Natural killer cell (primary cell): ENCODE measurements at regions not wholly inside any gene's neighbourhood (a gene's known extent, or its start where the extent isn't known, plus 50 kb on each side); places are given as distances from the start of the nearest gene placed in this dataset.

ENCODE experiments used
- ATAC-seq, 3 donors: fragments of 150-1000 bp in 2 of 3; fragments of 200-7000 bp in 1 of 3; cut with Tn5 transposase; 1 replicate in 1 of 3; 2 replicates in 2 of 3; pipeline ENCODE4 v1.10.0; 2021; ENCODE audit warnings: mild to moderate bottlenecking in 2 of 3, moderate library complexity in 2 of 3
- DNase-seq, 2 donors: peaks; one replicate each; pipeline versions ENCODE4 v3.0.0 to v3.0.0-alpha.2; 2013 to 2021; ENCODE audit warnings: mixed read lengths in 1 of 2
- H3K27ac ChIP-seq: one replicate; pipeline ENCODE4 v1.5.1; 2013; ENCODE audit warnings: mild to moderate bottlenecking, low read length
- H3K27me3 ChIP-seq: one replicate; pipeline ENCODE4 v1.6.1; 2013; ENCODE audit warnings: low read length; ENCODE audit not compliant: control insufficient read depth, insufficient read depth
- H3K36me3 ChIP-seq: one replicate; pipeline ENCODE4 v1.6.1; 2013; ENCODE audit warnings: low read length; ENCODE audit not compliant: control insufficient read depth, insufficient read depth
- H3K4me1 ChIP-seq: one replicate; pipeline ENCODE4 v1.6.1; 2013; ENCODE audit warnings: low read length; ENCODE audit not compliant: control insufficient read depth, insufficient read depth
- H3K4me3 ChIP-seq: one replicate; pipeline ENCODE4 v1.5.1; 2013; ENCODE audit warnings: low read length
- H3K9me3 ChIP-seq: one replicate; pipeline ENCODE4 v1.6.1; 2013; ENCODE audit warnings: low read length; ENCODE audit not compliant: control insufficient read depth, insufficient read depth
- H3K27ac Mint-ChIP-seq, 2 donors: one replicate each; pipeline ENCODE4 v1.8.0; 2022; ENCODE audit warnings: mild to moderate bottlenecking in 2 of 2, mixed read lengths in 2 of 2, moderate library complexity in 1 of 2
- H3K27me3 Mint-ChIP-seq, 2 donors: one replicate each; pipeline ENCODE4 v1.8.0; 2022; ENCODE audit warnings: low read depth in 2 of 2, mixed read lengths in 2 of 2
- H3K36me3 Mint-ChIP-seq: one replicate; pipeline ENCODE4 v1.8.0; 2022; ENCODE audit warnings: mixed read lengths
- H3K4me1 Mint-ChIP-seq, 2 donors: one replicate each; pipeline ENCODE4 v1.8.0; 2022; ENCODE audit warnings: mixed read lengths in 2 of 2
- H3K4me3 Mint-ChIP-seq: one replicate; pipeline ENCODE4 v1.8.0; 2022; ENCODE audit warnings: mild to moderate bottlenecking, moderate library complexity, mixed read lengths
- H3K9me3 Mint-ChIP-seq, 2 donors: one replicate each; pipeline ENCODE4 v1.8.0; 2022; ENCODE audit warnings: mixed read lengths in 2 of 2
- WGBS: methylation state at CpG from one replicate; pipeline ENCODE4 v1.1.7; 2013; ENCODE audit warnings: missing lambda C conversion rate; ENCODE audit not compliant: insufficient coverage; 5-methylcytosine and 5-hydroxymethylcytosine counted together
- intact Hi-C: fragments of 100-400 bp; cut with micrococcal nuclease; formaldehyde crosslinking; loops from one replicate; pipeline ENCODE4 v1.14.2; 2022
- TF ChIP-seq, protein P1 (sequence below): fragments of 200-600 bp; IDR thresholded peaks from one replicate; pipeline ENCODE4 v1.8.0; 2022; ENCODE audit warnings: antibody characterized with exemption

DNA sequence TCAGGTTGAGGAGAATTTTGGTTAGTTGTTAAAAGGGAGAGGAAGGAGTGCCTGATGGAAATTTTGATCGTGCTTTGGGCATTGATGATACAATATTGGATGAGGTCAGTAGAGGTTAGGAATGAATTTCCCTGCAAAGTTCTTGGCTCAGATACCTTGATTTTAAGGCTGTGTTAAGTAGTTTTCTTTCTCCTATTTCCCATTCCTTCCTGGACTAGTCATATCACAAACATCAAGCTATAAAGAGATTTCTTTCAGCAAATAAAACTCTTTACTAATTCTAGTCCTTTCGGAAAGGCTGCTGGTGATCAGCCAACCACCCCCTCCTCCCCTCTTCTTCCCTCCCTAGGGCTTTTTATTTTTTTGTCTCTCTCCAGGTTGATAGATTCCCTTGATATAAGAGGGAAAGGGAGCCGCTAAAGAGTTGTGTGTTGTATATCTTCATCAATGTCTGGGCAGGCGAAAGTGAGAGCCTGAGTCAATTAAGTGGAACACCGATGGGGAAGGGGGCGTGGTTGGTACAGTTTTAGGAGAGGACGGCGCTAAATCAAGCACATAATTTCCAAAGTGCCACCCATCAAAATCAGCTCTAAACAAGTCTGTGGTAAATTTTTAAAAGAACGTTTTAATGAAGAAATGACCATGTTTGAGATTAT lies 100.1 kb upstream of the PLXNA2 start:
- ATAC-seq (no peak), DNase-seq (no peak)
- Mint-ChIP-seq H3K36me3 (no peaks in the 10 kb centered on the region), H3K27me3 (peaks cover 7 to 9% of the 10 kb centered on the region in 2 donors), H3K9me3 (no peaks in the 10 kb centered on the region), H3K27ac (no peak overlapping the region), H3K4me3 (no peak overlapping the region), H3K4me1 (no peaks in the 10 kb centered on the region)
- no peak overlapping the region for H3K4me3 ChIP-seq
- TF ChIP-seq, protein P1, sequence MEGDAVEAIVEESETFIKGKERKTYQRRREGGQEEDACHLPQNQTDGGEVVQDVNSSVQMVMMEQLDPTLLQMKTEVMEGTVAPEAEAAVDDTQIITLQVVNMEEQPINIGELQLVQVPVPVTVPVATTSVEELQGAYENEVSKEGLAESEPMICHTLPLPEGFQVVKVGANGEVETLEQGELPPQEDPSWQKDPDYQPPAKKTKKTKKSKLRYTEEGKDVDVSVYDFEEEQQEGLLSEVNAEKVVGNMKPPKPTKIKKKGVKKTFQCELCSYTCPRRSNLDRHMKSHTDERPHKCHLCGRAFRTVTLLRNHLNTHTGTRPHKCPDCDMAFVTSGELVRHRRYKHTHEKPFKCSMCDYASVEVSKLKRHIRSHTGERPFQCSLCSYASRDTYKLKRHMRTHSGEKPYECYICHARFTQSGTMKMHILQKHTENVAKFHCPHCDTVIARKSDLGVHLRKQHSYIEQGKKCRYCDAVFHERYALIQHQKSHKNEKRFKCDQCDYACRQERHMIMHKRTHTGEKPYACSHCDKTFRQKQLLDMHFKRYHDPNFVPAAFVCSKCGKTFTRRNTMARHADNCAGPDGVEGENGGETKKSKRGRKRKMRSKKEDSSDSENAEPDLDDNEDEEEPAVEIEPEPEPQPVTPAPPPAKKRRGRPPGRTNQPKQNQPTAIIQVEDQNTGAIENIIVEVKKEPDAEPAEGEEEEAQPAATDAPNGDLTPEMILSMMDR: no peak
- H3K9me3 ChIP-seq: no peaks in the 10 kb centered on the region
- H3K36me3 ChIP-seq: no peaks in the 10 kb centered on the region
- no peaks in the 10 kb centered on the region for H3K4me1 ChIP-seq
- no peak overlapping the region for H3K27ac ChIP-seq
- intact Hi-C loops: no loop called here
- 92% methylated on average over 6 of the region's 9 CpGs for WGBS
- H3K27me3 ChIP-seq: no peaks in the 10 kb centered on the region

DNA sequence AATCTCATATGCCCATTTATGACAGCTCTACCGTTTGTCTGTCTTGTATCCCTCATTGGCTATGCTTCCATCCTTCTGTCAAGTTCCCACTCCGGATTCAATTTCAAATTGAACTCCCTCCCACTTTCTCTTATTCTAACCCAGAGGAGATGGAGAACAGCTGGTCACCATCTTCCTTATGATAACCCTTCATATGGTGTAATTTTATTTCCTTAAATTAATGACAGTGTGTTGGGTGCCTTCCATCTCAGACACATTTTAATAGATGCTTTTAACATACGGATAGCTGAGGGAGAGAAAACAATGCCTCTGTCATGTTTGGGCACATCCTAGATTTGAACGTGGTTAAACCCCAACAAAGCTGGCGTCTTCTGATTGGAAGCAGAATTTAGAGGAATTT lies 103.0 kb upstream of the PLXNA2 start:
- no peak overlapping the region for H3K27ac ChIP-seq
- no peaks in the 10 kb centered on the region for H3K36me3 ChIP-seq
- Mint-ChIP-seq H3K4me1 (no peaks in the 10 kb centered on the region), H3K9me3 (no peaks in the 10 kb centered on the region), H3K27me3 (peaks cover 7 to 9% of the 10 kb centered on the region in 2 donors), H3K27ac (no peak overlapping the region), H3K4me3 (no peak overlapping the region), H3K36me3 (no peaks in the 10 kb centered on the region)
- H3K4me3 ChIP-seq: no peak overlapping the region
- H3K4me1 ChIP-seq: no peaks in the 10 kb centered on the region
- ATAC-seq (no peak), DNase-seq (no peak)
- no peaks in the 10 kb centered on the region for H3K27me3 ChIP-seq
- TF ChIP-seq, protein P1: no peak
- intact Hi-C loops: no loop called here
- WGBS: 95% methylated on average over 5 of the region's 5 CpGs
- H3K9me3 ChIP-seq: no peaks in the 10 kb centered on the region

DNA sequence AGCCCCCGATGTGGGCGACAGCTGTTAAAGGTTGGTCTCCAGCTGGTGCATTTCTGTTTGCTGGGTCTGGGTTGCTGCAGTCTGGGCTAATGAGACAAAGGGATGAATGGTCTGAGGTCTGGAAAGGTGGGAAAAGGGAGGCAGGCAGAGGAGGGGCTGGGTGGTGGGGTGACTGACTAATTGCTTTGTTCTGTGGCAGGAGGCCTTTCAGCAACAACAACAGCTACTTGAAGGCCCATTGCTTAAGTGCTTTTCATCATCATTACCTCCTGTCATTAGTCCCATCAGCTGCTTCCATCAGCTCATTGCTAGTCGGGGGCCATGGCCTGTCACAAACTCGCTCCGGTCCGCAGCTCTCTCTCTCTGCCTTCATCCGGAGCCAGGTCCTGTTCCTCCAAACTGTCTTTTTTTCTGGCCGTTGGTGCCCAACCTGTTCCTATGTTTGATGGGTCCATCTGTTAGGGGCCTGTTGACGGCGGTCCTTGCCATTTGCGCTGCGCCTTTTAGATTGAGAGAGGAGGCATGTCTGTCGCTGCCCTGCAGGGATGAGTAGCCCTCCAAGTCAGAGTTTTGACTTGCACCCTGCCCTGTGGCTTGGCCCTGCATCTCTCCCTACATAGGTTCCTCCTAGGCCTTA lies 105.6 kb upstream of the PLXNA2 start:
- Histone ChIP-seq H3K27ac (no peak overlapping the region), H3K4me1 (no peaks in the 10 kb centered on the region), H3K27me3 (no peaks in the 10 kb centered on the region), H3K4me3 (no peak overlapping the region), H3K36me3 (no peaks in the 10 kb centered on the region), H3K9me3 (no peaks in the 10 kb centered on the region)
- ATAC-seq: no peak
- Mint-ChIP-seq H3K9me3 (no peaks in the 10 kb centered on the region), H3K4me3 (no peak overlapping the region), H3K27ac (no peak overlapping the region), H3K27me3 (peaks cover 4 to 9% of the 10 kb centered on the region in 2 donors), H3K36me3 (no peaks in the 10 kb centered on the region), H3K4me1 (no peaks in the 10 kb centered on the region)
- no peak for DNase-seq
- WGBS: 95% methylated on average over 13 of the region's 13 CpGs
- TF ChIP-seq, protein P1: no peak
- intact Hi-C loops: no loop called here

DNA sequence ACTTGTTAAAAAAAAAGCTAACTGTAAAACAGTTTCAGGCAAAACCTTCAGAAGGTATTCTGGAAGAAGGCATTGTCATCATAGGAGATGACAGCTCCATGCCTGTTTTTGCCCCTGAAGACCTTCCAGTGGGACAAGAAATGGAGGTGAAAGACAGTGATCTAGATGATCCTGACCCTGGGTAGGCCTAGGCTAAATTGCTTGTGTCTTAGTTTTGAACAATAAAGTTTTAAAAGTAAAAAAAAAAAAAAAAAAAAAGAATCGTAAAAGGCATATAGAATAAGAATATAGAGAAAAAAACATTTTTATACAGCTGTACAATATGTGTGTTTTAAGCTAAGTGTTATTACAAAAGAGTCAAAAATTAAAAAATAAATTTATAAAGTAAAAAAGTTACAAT lies 106.6 kb upstream of the PLXNA2 start:
- no CpG with 5 or more reads among the region's 1 CpG for WGBS
- TF ChIP-seq, protein P1: no peak
- Histone ChIP-seq H3K27me3 (no peaks in the 10 kb centered on the region), H3K4me3 (no peak overlapping the region), H3K36me3 (no peaks in the 10 kb centered on the region), H3K27ac (no peak overlapping the region), H3K9me3 (no peaks in the 10 kb centered on the region), H3K4me1 (no peaks in the 10 kb centered on the region)
- Mint-ChIP-seq H3K4me3 (no peak overlapping the region), H3K27me3 (peaks cover 3 to 8% of the 10 kb centered on the region in 2 donors), H3K9me3 (no peaks in the 10 kb centered on the region), H3K27ac (no peak overlapping the region), H3K36me3 (no peaks in the 10 kb centered on the region), H3K4me1 (no peaks in the 10 kb centered on the region)
- no peak for ATAC-seq
- no peak for DNase-seq
- intact Hi-C loops: no loop called here
